HG03442 (cell line): ENCODE measurements at regions not wholly inside any gene's neighbourhood (a gene's known extent, or its start where the extent isn't known, plus 50 kb on each side); places are given as distances from the start of the nearest gene placed in this dataset.

Experiments used
- ATAC-seq: cut with Tn5 transposase; IDR thresholded peaks from one replicate; pipeline ENCODE4 v1.9.1; 2021; ENCODE audit warnings: mild to moderate bottlenecking, moderate library complexity; ENCODE audit not compliant: unreplicated experiment

DNA sequence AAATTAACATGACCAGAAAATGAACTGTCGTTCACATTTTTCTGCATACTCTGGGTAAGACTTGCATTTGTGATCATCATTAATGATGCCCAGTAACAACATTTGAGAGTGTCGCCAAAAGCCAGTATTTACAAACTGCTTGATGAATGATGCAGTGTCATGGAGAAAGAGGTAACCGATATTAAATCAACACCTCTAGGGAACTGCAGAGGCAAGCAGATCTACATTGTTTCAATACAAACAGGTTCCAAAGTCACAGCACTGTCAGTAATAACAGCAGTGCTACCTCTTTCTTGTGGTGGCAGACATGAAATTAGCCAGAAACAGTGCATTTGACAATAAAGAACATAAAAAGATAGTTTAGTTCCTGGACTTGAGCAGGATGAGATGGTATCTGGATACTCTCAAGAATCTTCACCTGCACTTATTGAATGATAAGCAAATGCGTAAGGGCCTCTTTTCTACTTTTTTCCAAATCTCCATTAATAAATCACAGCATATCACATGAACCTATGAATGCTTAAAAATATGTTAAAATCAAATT lies 456.6 kb downstream of the ARHGEF28 start:
- ATAC-seq, result no peak

DNA sequence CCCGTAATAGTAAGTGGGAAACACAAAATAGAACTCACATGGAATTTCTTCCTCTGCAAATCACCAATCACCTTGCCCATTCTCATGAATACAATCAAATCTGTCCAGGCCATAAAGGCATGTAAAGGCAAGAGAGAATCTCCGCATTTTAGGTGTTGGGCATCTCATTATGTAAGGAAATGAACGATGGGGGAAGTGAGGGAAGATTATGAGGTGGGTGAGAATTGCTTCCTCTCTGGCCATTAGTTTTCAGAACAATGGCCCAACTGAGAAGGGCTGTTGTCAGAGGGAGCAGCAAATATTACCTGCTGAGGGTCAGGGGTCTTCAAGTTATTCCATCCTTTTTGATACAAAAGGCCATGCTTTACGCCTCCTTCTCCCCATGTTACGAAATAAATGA lies 455.1 kb downstream of the ARHGEF28 start:
- ATAC-seq, result no peak

DNA sequence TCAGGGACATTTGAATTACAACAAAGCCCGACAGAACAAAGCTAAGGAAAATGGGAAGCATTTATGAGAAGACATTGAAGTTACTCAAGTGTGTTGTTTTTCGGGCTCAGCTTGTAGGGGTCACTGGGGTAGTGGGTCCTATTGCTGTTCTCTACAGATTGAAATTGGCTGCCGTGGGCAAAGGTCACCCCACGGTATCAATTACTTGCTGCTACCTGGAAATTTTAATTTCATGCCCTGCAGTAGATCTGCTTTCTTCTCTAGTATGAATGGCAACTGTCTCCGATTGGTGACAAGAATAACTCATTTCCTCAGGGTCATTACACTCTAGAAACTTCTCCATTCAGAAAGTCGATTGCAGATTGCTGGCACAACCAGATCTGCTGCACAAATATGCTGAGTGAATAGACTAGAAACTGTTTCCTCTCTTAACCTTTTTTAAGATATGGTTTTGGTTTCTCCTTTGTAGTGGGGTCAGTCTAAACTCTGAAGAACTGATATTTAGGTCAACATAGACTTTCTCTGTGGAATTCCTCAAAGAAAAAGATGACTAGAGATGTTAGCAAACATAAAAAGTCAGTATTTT lies 454.1 kb downstream of the ARHGEF28 start:
- ATAC-seq, result no peak

DNA sequence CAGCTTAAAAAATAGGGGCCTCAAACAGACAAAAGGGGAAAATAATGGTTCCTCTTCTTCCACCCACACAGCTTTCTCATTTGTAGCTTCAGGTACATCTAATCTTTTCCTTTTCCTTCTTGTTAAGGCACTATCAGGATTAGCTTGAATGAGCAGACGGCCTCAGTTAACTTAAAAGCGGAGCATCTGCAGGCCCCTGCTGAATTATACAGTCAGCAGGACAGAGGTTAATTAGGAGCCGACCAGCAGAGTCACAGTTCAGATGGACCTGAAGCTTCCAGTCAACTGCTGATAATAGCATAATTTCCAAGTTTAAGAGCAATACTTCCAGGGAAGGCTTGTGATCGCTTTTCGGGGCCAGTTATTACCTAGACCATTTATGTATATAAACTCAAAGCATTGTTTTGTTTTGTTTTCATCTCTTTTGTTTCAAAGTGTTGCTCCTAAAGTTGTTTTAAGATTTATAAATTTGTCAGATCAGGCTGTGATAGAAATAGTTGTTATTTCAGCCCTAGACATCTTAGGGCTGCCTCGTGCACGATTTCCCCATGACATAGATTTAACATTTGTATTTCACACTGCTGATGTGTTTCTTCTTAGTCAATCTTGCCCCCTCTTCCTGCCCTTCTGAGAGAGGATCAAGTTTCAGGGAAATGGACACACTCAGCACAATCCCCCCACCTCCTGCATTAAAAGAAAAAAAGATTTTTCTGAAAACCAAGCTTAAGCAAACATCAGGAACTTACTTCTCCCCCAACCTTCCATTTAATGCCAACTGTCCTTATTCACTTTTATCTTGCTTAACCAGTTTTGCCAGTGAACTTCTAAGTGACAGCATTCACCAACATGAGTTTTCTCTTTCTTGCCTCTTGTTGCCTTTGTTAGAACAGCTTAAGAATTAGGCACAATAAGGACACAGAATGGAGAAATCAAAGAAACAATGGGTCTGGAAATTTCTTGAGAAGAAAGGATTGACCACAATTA lies 449.8 kb downstream of the ARHGEF28 start:
- no peak for ATAC-seq

DNA sequence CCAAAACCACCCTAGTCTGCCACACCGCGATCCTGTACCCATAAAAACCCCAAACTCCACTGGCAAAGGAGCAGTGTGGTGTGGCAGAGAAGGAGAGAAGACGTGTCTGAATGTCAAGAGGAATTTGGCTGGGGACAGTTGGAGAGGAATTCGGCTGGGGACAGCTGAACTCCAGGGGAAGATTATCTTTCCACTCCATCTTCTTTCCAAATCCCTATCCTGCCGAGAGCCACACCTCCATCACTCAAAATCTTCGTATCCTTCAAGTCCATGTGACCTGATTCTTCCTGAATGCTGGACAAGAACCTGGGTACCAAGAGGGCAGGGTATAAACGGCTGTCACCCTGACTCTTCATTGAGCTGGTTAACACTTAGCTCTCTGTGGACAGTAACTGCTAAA lies 448.1 kb downstream of the ARHGEF28 start:
- no peak for ATAC-seq

DNA sequence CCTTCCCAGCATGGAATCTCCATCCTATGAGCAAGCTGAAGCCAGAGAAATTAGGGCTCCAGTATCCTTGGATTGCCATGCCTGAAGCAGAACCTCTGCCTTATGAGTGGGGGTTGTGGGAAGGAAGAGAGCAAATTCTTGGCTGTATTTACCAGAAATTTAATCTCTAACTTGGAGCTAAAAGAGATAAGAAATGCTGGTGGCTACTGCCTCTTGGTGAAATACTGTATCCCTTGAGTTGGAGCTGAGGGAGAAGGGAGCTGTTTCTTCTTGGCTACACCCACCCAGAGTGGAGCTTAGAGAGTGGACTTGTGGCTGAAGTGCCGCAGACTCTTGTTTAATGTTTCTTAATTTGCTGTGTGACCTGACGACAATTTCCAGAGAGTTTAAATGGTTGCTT lies 447.3 kb downstream of the ARHGEF28 start:
- no peak for ATAC-seq

DNA sequence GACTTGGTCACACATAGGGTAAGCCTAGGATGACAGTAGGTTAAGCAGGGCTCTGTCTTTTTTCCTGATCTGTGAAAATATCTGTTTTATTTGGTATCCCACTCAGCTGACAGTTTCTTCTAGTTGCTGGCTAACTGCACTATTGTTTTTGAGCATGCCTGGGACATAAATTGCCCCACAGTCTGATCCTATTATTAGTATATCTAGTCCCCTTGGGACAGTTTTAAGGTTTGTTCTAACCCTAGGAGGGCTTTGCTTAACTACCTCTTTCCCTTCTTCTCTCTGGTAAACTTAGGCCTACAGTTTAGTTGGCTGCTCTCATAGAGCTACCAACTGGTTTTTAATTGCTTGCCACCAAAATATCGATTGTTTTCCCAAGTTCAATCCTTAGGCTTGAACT lies 446.6 kb downstream of the ARHGEF28 start:
- no peak for ATAC-seq

DNA sequence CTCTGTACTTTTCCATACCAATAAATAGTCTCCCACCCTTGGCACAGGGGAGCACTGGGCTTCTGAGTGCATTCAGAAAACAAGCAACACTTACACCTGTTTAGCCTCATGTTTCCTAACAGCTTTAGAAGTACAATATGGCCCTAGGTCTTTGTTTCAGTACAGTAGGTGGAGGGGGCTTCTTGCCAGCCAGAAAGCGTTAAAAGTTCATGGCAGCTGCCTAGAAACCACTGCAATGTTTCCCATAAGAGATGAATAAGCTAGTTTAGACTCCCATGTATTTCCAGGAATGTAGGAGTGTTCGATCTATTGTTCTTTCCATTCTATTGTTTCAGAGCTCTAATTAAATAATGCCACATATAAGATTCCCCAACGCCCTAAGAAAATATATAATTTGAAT lies 444.8 kb downstream of the ARHGEF28 start:
- no peak for ATAC-seq

DNA sequence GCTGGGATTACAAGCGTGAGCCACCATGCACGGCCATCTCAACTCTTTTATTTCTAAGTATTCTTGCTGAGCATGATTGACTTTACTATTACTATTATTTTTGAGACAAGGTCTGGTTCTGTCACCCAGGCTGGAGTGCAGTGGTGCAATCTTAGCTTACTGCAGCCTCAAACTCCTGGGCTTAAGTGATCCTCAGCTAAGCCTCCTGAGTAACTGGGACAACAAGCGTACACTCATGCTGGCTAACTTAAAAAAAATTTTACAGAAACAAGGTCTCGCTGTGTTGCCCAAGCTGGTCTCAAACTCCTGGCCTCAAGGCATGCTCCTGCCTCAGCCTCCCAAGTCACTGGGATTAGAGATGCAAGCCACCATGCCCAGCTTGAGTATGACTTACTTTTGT lies 443.7 kb downstream of the ARHGEF28 start:
- no peak for ATAC-seq

DNA sequence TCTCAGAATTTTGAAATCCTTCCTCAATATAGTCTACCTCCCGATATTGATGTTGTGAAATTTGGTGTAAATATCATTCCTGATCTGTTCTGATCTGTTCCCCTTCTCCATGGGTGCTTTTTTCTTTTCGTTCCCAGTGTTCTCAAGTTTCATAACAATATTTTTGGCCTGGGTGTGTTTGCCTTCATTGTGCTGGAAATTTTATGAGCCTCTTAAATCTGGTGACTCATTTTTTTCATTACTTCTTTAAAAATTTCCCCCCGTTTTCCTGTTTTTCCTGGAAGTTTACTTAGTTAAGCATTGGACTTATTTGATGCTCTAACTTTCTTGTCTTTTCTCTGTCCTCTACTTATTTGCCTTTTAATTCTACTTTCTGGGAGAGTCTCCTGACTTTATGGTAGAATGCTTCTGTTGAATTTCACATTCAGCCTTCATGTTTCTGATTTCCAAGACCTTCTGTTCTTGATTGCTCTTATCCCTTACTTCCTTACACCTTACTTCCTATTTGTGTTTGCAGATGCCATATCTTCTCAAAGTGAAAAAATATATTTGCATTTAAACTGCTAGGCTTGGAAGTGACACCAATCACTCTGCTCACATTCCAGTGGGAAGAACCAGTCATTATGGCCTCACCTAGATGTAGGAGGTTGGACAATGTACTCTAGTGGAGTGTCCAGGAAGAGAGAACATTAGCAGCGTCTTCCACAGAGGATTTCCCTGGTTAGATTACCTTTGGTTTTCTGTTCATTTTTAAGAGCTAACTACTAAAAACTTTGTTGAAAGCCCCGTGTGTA lies 441.9 kb downstream of the ARHGEF28 start:
- no peak for ATAC-seq

DNA sequence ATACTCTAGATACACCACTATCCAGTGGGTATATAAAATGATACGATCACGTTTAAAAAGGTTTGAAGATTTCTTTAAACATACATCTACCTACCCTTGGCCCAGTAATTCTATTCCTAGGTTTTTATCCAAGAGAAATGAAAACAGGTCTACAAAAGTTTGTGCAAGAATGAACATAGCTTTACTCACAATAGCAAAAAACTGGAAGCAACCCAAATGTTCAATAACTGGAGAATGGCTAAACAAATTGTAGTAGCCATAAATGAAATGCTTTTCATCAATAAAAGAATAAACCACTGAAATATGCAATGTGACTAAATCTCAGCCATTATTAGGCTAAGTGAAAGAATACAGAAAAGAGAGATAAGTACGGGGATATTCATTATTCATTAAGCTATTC lies 438.9 kb downstream of the ARHGEF28 start:
- ATAC-seq, result no peak

DNA sequence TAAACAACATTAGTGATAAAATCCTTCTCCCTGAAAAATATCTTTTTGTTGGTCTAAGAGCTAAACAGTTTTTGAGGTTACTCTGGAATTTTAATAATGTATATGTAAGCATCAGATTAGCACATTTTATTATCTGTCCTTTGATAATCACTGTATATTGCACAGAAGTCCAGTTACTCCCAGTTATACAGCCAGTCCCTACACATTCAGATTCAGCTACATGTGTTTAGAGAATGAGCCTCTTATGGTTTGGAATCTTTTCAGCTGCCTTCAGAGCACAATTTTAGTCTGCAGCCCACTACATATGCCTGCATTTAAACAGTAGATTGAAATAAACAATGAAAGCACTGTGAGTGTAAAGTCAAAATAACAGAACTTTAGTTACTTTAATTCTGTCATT lies 438.2 kb downstream of the ARHGEF28 start:
- ATAC-seq, result no peak

DNA sequence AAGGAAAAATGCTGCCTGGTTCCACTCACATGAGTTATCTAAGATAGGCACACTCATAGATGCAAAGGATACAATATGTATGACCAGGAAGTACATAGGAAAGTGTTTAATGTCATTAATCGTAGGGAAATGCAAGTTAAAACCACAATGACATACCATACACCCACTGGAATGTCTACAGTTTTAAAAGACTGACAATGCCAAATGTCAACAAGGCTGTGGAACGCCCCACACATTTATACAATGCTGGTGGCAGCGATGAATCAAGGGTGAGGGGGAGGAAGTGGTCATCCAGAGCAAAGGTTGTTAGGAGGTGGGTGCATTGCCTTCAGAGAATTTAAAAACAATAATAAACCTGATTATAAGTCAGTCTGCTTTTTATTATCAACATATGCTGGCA lies 437.8 kb downstream of the ARHGEF28 start:
- ATAC-seq, result no peak

DNA sequence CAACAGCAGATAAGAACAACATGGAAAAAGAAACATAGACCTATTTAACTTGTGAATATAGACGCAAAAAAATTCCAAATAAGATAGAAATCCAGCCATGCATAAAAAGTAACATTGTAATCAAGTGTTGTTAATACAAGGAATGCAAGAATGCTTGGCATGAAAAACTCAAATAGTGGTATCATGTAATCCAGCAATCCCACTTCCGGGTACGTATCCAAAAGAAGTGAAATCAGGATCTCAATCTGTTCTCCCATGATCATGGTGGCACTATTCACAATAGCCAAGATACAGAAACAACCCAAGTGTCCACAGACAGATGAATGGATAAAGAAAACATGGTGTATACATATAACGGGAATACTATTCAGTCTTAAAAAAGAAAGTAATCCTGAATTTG lies 437.4 kb downstream of the ARHGEF28 start:
- ATAC-seq, result no peak

DNA sequence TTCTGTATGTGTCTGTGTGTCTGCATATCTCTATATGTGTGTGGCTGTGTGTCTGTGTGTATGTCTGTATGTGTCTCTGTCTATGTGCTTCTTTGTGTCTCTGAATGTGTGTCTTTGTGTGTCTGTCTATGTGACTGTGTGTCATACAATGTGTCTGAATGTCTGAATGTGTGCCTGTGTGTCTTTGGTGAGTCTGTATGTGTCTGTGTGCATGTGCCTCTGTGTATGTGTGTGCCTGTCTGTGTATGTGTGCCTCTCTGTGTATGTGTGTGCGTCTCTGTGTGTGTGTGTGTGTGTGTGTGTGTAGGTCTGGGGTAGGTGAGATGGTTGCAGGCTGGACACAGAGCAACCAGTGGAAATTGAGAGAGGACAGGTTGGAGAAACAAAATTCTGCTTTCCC lies 435.3 kb downstream of the ARHGEF28 start:
- no peak for ATAC-seq

DNA sequence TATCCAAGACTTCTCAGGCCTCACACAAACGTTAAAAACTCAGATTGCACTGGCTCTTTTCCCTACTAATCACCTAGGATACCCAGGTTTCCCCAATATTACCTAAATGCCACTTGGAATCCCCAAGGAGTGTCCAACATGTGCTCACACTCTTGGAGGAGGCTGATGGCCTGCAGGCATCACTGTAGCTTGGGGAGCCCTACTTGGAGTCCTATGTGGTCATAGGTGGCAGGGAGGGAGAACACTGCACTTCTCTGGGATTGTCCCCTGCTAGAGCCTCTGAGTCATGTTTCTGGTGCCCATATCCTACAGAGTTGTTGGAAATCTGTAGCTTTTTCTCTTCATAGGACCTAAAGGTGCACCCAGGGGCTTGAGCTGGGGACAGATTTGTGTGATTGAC lies 433.7 kb downstream of the ARHGEF28 start:
- ATAC-seq, result no peak

DNA sequence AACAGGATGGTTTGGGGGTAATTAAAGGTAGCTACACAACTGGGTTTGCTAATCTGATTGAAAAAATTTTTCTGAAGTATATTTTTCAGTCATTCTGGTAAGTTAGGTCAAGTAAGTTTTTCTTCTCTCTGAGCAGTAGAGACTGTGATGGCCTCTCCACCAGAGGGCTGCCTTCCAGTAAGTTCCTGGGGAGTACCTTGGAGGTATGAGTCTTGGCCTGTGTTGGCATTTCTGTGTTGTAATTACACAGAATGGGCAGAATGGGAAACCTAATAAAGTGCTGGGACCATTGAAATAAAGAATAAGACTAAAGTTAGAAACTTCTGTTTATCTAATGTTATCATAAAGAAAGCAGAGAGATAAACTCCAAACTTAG lies 430.8 kb downstream of the ARHGEF28 start:
- no peak for ATAC-seq

DNA sequence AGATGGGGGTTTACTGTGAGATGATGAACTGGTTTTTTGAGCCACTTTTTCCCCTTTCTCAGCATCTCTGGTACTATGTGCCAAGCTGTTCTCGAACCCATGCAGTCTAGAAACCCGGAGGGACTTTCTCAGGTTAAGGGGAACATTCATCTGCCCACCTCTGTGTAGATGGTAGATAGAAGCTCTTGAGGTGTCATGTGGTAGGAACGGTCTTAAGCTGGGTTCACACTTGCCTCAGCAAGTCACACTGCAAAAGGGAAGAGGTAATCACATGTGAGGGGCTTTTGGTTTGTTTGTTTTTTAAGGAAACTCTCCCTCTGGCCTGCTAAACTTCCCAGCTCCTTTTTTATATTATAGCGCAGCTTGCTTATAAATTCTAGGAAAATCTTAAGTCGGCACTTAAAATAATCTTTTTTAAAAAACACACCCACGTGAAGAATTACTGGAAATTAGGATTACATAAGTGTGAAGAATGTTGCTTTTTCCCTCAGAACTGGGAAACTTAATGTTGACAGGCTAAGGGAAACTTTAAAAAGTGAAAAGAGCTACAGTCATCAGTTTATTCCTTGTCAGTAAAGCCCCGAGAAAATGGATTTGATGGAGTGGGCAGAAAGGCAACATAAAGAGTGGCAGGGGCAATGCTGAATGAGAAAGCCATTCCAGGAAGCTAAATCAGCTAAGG lies 430.3 kb downstream of the ARHGEF28 start:
- ATAC-seq, result no peak

DNA sequence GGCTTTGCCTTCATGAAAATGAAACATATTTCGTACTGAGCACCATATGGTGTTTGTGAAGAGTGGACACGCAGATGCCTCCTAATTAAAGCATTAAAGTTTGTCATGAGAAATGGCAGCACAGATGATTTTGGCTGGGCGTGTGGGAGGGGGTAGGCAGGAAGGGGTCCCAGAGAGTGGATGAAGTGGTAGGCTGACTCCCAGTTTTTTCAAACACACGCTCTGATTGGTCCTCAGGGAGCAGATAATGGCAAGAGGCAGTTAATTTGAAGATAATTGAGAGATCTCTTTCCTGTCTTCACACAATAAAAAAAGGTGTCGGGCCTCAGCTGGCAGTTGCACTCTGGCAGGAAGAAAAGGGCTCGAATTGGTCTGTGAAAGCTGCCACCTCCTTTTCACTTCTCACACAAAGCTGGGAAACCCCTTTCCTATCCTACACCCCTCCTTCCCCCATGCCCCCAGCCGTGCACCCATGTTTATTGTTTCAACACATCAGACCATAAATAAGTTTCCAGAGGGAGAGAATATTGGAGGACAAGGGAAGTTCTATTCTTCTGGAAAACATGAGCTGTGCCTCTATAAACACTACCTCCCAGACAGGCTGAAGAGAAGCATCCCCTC lies 429.6 kb downstream of the ARHGEF28 start:
- no peak for ATAC-seq

DNA sequence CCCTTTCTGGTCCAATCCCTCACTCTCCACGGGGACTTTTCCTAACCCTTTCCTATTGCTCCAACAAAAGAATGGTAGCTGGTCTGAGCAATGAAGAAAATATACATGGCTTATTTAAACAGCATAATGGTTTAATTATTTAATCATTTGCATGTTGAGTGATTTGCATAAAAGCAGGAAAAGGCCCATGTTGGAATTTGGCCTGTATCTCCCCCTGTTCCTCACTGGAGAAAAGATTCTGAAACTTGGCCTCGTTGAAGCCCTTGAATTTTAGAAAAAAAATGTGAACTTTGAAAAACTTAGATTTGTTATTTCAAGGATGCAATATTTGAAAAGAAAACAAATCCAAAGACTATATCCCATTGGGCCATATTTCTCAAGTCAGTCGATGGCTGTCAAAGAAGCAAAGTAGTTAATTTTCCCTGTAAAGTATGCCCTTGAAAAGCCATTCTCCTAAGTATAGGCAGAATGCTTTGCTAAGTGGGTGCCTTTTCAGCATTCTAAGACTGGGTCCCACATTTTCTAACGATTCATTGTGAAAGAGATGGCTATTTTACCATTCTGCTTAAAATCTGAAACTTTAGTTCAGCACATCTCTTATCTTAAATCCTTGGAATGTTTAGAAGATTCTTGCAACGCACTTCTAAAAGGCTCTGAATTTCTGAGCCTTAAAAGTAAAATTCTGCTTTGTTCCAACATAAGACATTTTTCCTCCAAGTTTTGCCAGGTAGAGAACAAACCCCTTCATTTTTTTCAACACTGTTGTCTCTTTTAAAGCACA lies 428.8 kb downstream of the ARHGEF28 start:
- no peak for ATAC-seq
